ENCODE measurements at regions not wholly inside any gene's neighbourhood (a gene's known extent, or its start where the extent isn't known, plus 50 kb on each side); places are given as distances from the start of the nearest gene placed in this dataset.

DNA sequence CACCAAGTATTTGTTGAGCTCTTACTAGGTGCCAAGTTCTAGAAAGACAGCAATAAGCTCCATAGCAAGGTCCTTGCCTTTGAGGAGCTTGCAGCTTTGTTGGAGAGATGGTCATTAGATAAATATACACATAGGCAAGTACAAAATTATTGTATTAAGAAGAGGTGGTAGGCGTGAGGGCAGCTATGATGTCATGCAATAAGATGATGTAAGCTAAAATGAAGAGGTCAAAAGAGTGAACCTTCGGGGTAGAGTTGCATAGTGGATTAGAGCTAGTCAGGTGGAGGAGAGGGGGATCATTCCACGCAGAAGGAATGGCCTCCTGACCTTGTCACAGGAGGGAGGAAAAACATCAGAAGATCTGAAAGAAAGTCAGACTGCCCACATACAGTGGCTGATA lies 141.9 kb upstream of the PCSK2 start:
- Histone ChIP-seq H3K4me2 (no peak overlapping the region), H3K27me3 (ENCODE audit: insufficient read depth) (no peaks in the 10 kb centered on the region), H4K20me1 (ENCODE audit: insufficient read depth) (no peaks in the 10 kb centered on the region), H3K9me2 (no peaks in the 10 kb centered on the region), H3K9ac (no peak overlapping the region), H3K4me1 (ENCODE audit: control insufficient read depth in 1 of 2, insufficient read depth in 2 of 2, low read depth in 1 of 2, low read length in 1 of 2) (no peaks in the 10 kb centered on the region), H3K79me2 (ENCODE audit: insufficient read depth) (no peaks in the 10 kb centered on the region), H3K36me3 (replicated peaks in 1 of 2; ENCODE audit: control insufficient read depth in 1 of 2, insufficient read depth in 2 of 2, low read length in 1 of 2) (no peaks in the 10 kb centered on the region), H3K27ac (ENCODE audit: low read depth in 2 of 2, low read length in 1 of 2) (no peak overlapping the region), H3K4me3 (ENCODE audit: low read depth in 2 of 2, low read length in 1 of 2) (no peak overlapping the region), H3F3A (replicated peaks; ENCODE audit: insufficient read depth) (no peaks in the 10 kb centered on the region), H3K9me3 (no peaks in the 10 kb centered on the region), H2AFZ (ENCODE audit: low read depth) (no peak overlapping the region)
- POLR2A ChIA-PET: no interaction called here
- no peak for TF ChIP-seq GATA2 (CRISPR knock-in tag; IDR thresholded peaks at IDR 0.05)
- TF ChIP-seq TCF12 (IDR thresholded peaks at IDR 0.05): no peak
- no peak for TF ChIP-seq SIN3A (IDR thresholded peaks at IDR 0.05; ENCODE audit: borderline replicate concordance, low read depth, low read length)
- no peak for TF ChIP-seq MEF2A (IDR thresholded peaks at IDR 0.05; ENCODE audit: borderline replicate concordance, low read depth)
- TF ChIP-seq NFIC (IDR thresholded peaks at IDR 0.05; ENCODE audit: borderline replicate concordance): no peak
- no peak for TF ChIP-seq ELF1 (IDR thresholded peaks at IDR 0.05)
- no peak for TF ChIP-seq RCOR1 (IDR thresholded peaks at IDR 0.05; ENCODE audit: low read length)
- TF ChIP-seq MXI1 (IDR thresholded peaks at IDR 0.05; ENCODE audit: low read depth, low read length): no peak
- TF ChIP-seq, protein P1, sequence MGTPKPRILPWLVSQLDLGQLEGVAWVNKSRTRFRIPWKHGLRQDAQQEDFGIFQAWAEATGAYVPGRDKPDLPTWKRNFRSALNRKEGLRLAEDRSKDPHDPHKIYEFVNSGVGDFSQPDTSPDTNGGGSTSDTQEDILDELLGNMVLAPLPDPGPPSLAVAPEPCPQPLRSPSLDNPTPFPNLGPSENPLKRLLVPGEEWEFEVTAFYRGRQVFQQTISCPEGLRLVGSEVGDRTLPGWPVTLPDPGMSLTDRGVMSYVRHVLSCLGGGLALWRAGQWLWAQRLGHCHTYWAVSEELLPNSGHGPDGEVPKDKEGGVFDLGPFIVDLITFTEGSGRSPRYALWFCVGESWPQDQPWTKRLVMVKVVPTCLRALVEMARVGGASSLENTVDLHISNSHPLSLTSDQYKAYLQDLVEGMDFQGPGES (IDR thresholded peaks at IDR 0.05; ENCODE audit: low read depth, low read length): no peak
- TF ChIP-seq, protein P2, sequence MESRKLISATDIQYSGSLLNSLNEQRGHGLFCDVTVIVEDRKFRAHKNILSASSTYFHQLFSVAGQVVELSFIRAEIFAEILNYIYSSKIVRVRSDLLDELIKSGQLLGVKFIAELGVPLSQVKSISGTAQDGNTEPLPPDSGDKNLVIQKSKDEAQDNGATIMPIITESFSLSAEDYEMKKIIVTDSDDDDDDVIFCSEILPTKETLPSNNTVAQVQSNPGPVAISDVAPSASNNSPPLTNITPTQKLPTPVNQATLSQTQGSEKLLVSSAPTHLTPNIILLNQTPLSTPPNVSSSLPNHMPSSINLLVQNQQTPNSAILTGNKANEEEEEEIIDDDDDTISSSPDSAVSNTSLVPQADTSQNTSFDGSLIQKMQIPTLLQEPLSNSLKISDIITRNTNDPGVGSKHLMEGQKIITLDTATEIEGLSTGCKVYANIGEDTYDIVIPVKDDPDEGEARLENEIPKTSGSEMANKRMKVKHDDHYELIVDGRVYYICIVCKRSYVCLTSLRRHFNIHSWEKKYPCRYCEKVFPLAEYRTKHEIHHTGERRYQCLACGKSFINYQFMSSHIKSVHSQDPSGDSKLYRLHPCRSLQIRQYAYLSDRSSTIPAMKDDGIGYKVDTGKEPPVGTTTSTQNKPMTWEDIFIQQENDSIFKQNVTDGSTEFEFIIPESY (IDR thresholded peaks at IDR 0.05; ENCODE audit: borderline replicate concordance, low read depth): no peak
- TF ChIP-seq, protein P3, sequence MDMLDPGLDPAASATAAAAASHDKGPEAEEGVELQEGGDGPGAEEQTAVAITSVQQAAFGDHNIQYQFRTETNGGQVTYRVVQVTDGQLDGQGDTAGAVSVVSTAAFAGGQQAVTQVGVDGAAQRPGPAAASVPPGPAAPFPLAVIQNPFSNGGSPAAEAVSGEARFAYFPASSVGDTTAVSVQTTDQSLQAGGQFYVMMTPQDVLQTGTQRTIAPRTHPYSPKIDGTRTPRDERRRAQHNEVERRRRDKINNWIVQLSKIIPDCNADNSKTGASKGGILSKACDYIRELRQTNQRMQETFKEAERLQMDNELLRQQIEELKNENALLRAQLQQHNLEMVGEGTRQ (IDR thresholded peaks at IDR 0.05; ENCODE audit: borderline replicate concordance, low read depth, low read length): no peak
- TF ChIP-seq, protein P4, sequence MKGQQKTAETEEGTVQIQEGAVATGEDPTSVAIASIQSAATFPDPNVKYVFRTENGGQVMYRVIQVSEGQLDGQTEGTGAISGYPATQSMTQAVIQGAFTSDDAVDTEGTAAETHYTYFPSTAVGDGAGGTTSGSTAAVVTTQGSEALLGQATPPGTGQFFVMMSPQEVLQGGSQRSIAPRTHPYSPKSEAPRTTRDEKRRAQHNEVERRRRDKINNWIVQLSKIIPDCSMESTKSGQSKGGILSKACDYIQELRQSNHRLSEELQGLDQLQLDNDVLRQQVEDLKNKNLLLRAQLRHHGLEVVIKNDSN (IDR thresholded peaks at IDR 0.05; ENCODE audit: borderline replicate concordance, low read depth): no peak
- TF ChIP-seq FOXM1 (IDR thresholded peaks at IDR 0.05; ENCODE audit: low read depth): no peak
- no peak for TF ChIP-seq JUND (IDR thresholded peaks at IDR 0.05)
- WGBS (ENCODE audit: low lambda C conversion rate): 5% methylated on average over 3 of the region's 3 CpGs
- CTCF ChIA-PET: no interaction called here
- DNase-seq: no peak

DNA sequence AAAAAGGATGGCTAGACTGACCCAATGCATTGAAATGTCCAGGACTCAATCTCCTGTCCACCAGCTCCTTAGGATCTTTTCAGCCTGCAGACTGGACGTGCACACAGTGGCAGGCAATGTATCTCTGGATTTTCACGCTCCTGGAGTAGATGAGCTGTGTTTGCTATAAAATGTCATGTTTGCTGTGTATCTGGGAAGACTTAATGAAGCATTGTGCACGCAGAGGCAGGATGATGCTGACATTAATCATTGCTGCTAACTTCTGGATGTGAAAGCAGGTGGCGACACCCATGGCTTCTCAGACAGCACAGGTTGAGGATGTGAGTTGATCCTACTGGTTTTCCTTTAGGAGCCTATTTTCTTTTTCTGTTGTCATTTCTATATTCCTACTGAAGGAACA lies 133.1 kb upstream of the PCSK2 start:
- no peaks in the 10 kb centered on the region for H3K27me3 ChIP-seq (ENCODE audit: insufficient read depth)
- CTCF ChIA-PET: no interaction called here
- H4K20me1 ChIP-seq (ENCODE audit: insufficient read depth): no peaks in the 10 kb centered on the region
- no peaks in the 10 kb centered on the region for H3K79me2 ChIP-seq (ENCODE audit: insufficient read depth)
- WGBS (ENCODE audit: low lambda C conversion rate): 5% methylated on average over 4 of the region's 4 CpGs
- H3K9ac ChIP-seq: no peak overlapping the region
- H3K9me3 ChIP-seq: no peaks in the 10 kb centered on the region
- H3K27ac ChIP-seq (ENCODE audit: low read depth in 2 of 2, low read length in 1 of 2): no peak overlapping the region
- H2AFZ ChIP-seq (ENCODE audit: low read depth): no peak overlapping the region
- no peak for DNase-seq
- H3K4me1 ChIP-seq (ENCODE audit: control insufficient read depth in 1 of 2, insufficient read depth in 2 of 2, low read depth in 1 of 2, low read length in 1 of 2): no peaks in the 10 kb centered on the region
- no peak overlapping the region for H3K4me2 ChIP-seq
- H3K4me3 ChIP-seq (ENCODE audit: low read depth in 2 of 2, low read length in 1 of 2): no peak overlapping the region
- no peaks in the 10 kb centered on the region for H3F3A ChIP-seq (replicated peaks; ENCODE audit: insufficient read depth)
- no peaks in the 10 kb centered on the region for H3K36me3 ChIP-seq (replicated peaks in 1 of 2; ENCODE audit: control insufficient read depth in 1 of 2, insufficient read depth in 2 of 2, low read length in 1 of 2)
- POLR2A ChIA-PET: no interaction called here
- H3K9me2 ChIP-seq: no peaks in the 10 kb centered on the region
- TF ChIP-seq FOXM1 (IDR thresholded peaks at IDR 0.05; ENCODE audit: low read depth) (no peak), POLR2AphosphoS5 (IDR thresholded peaks at IDR 0.05; ENCODE audit: low read depth, low read length) (no peak), GABPA (IDR thresholded peaks at IDR 0.05; ENCODE audit: low read depth) (no peak), MXI1 (IDR thresholded peaks at IDR 0.05; ENCODE audit: low read depth, low read length) (no peak), EP300 (IDR thresholded peaks at IDR 0.05; ENCODE audit: borderline replicate concordance in 1 of 2, low read depth in 1 of 2, low read length in 1 of 2) (no peak), MEF2A (IDR thresholded peaks at IDR 0.05; ENCODE audit: borderline replicate concordance, low read depth) (no peak), FOXJ3 (CRISPR knock-in tag; IDR thresholded peaks at IDR 0.05) (no peak), RXRA (IDR thresholded peaks at IDR 0.05; ENCODE audit: borderline replicate concordance, low read depth) (no peak), RFX5 (IDR thresholded peaks at IDR 0.05; ENCODE audit: low read length) (no peak), TAF1 (IDR thresholded peaks at IDR 0.05; ENCODE audit: borderline replicate concordance, low read depth, low read length) (no peak), JUND (IDR thresholded peaks at IDR 0.05) (no peak)
- TF ChIP-seq, protein P5, sequence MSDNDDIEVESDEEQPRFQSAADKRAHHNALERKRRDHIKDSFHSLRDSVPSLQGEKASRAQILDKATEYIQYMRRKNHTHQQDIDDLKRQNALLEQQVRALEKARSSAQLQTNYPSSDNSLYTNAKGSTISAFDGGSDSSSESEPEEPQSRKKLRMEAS (IDR thresholded peaks at IDR 0.05; ENCODE audit: low read depth): no peak
- TF ChIP-seq, protein P4 (IDR thresholded peaks at IDR 0.05; ENCODE audit: borderline replicate concordance, low read depth): no peak
- TF ChIP-seq, protein P1 (IDR thresholded peaks at IDR 0.05; ENCODE audit: low read depth, low read length): no peak

All from SK-N-SH (cell line).